Type B pancreatic cell (in vitro differentiated cells): ENCODE measurements at regions not wholly inside any gene's neighbourhood (a gene's known extent, or its start where the extent isn't known, plus 50 kb on each side); places are given as distances from the start of the nearest gene placed in this dataset.

Source experiments
- DNase-seq: peaks from one replicate; pipeline ENCODE4 v3.0.0; 2021; ENCODE audit warnings: mixed read lengths; ENCODE audit not compliant: unreplicated experiment; ENCODE audit errors: extremely low spot score
- H3K27ac Mint-ChIP-seq: 2 replicates; pipeline ENCODE4 v1.8.0; 2021; ENCODE audit warnings: mild to moderate bottlenecking, mixed read lengths
- H3K27me3 Mint-ChIP-seq: 2 replicates; pipeline ENCODE4 v1.8.0; 2021; ENCODE audit warnings: mixed read lengths
- H3K36me3 Mint-ChIP-seq: 2 replicates; pipeline ENCODE4 v1.8.0; 2021; ENCODE audit warnings: mixed read lengths
- H3K4me1 Mint-ChIP-seq: one replicate; pipeline ENCODE4 v1.8.0; 2021; ENCODE audit warnings: mixed read lengths; ENCODE audit not compliant: unreplicated experiment
- H3K4me3 Mint-ChIP-seq: 2 replicates; pipeline ENCODE4 v1.8.0; 2021; ENCODE audit warnings: mild to moderate bottlenecking, mixed read lengths
- H3K9me3 Mint-ChIP-seq: 2 replicates; pipeline ENCODE4 v1.8.0; 2021; ENCODE audit warnings: mixed read lengths
- CTCF ChIP-seq: fragments of 200-600 bp; sonication (generic); conservative IDR thresholded peaks from 2 replicates; pipeline ENCODE4 v1.5.0; 2021; ENCODE audit warnings: antibody characterized with exemption, mild to moderate bottlenecking

GRCh38 chr3:152891678-152892077 lies 56.7 kb downstream of the P2RY1 start:
- no peak for DNase-seq
- Mint-ChIP-seq H3K4me3 (no peak overlapping the region), H3K27me3 (peaks cover 9% of the 10 kb centered on the region), H3K27ac (no peak overlapping the region), H3K9me3 (no peaks in the 10 kb centered on the region), H3K36me3 (no peaks in the 10 kb centered on the region), H3K4me1 (no peaks in the 10 kb centered on the region)
- no peak for TF ChIP-seq CTCF

GRCh38 chr3:152892446-152892845 lies 57.5 kb downstream of the P2RY1 start:
- no peaks in the 10 kb centered on the region for H3K4me1 Mint-ChIP-seq
- H3K36me3 Mint-ChIP-seq = no peaks in the 10 kb centered on the region
- no peaks in the 10 kb centered on the region for H3K9me3 Mint-ChIP-seq
- no peak overlapping the region for H3K27ac Mint-ChIP-seq
- TF ChIP-seq CTCF = no peak
- H3K27me3 Mint-ChIP-seq = peaks cover 9% of the 10 kb centered on the region
- no peak for DNase-seq
- H3K4me3 Mint-ChIP-seq = no peak overlapping the region

- Mint-ChIP-seq H3K36me3 (no peaks in the 10 kb centered on the region), H3K4me3 (no peak overlapping the region), H3K9me3 (no peaks in the 10 kb centered on the region), H3K27ac (no peak overlapping the region), H3K4me1 (no peaks in the 10 kb centered on the region), H3K27me3 (peaks cover 9% of the 10 kb centered on the region)
- no peak for DNase-seq
- no peak for TF ChIP-seq CTCF
Observed at GRCh38 chr3:152893647-152894046, 58.7 kb downstream of the P2RY1 start.

GRCh38 chr3:152899306-152899705 lies 64.4 kb downstream of the P2RY1 start:
- Mint-ChIP-seq H3K4me3 (no peak overlapping the region), H3K9me3 (no peaks in the 10 kb centered on the region), H3K4me1 (no peaks in the 10 kb centered on the region), H3K27ac (no peak overlapping the region), H3K36me3 (no peaks in the 10 kb centered on the region), H3K27me3 (peaks cover 9% of the 10 kb centered on the region)
- DNase-seq = no peak
- TF ChIP-seq CTCF = no peak

GRCh38 chr3:152902141-152902669 lies 67.3 kb downstream of the P2RY1 start:
- no peaks in the 10 kb centered on the region for H3K27me3 Mint-ChIP-seq

More at GRCh38 chr3:152902141-152902669, 67.3 kb downstream of the P2RY1 start:
- H3K4me1 Mint-ChIP-seq = no peaks in the 10 kb centered on the region
- no peak overlapping the region for H3K27ac Mint-ChIP-seq
- DNase-seq = no peak
- no peaks in the 10 kb centered on the region for H3K36me3 Mint-ChIP-seq
- no peak overlapping the region for H3K4me3 Mint-ChIP-seq
- no peak for TF ChIP-seq CTCF
- no peaks in the 10 kb centered on the region for H3K9me3 Mint-ChIP-seq
